Fibroblast of lung (primary cell): ENCODE measurements at regions not wholly inside any gene's neighbourhood (a gene's known extent, or its start where the extent isn't known, plus 50 kb on each side); places are given as distances from the start of the nearest gene placed in this dataset.

Experiments
- DNase-seq, 2 donors: peaks; one replicate each; pipeline versions ENCODE4 v3.0.0 to v3.0.0-alpha.2; 2010; ENCODE audit warnings: low read depth in 2 of 2
- H2AFZ ChIP-seq: 2 replicates; pipeline ENCODE4 v1.5.1; 2012; ENCODE audit warnings: low read length, control low read depth, inconsistent platforms
- H3K27ac ChIP-seq: 2 replicates; pipeline ENCODE4 v1.5.1; 2011; ENCODE audit warnings: low read length, control low read depth; ENCODE audit not compliant: insufficient read depth
- H3K27me3 ChIP-seq: 2 replicates; pipeline ENCODE4 v1.5.1; 2011; ENCODE audit warnings: mild to moderate bottlenecking, low read length; ENCODE audit not compliant: control insufficient read depth, insufficient read depth
- H3K36me3 ChIP-seq: 2 replicates; pipeline ENCODE4 v1.5.1; 2011; ENCODE audit warnings: low read length; ENCODE audit not compliant: control insufficient read depth, insufficient read depth
- H3K4me1 ChIP-seq: 2 replicates; pipeline ENCODE4 v1.5.1; 2011; ENCODE audit warnings: low read length; ENCODE audit not compliant: control insufficient read depth, insufficient read depth; ENCODE audit errors: extremely low read depth
- H3K4me2 ChIP-seq: 2 replicates; pipeline ENCODE4 v1.5.1; 2011; ENCODE audit warnings: low read length, control low read depth; ENCODE audit not compliant: insufficient read depth; ENCODE audit errors: extremely low read depth
- H3K4me3 ChIP-seq, 4 experiments: fragments of 200-600 bp in 1 of 4; sonication (generic) in 1 of 4; replicated peaks in 1 of 4; 2 replicates each; pipeline ENCODE4 v1.5.1; 2011 to 2016; ENCODE audit warnings: low read length in 4 of 4, low read depth in 3 of 4, mild to moderate bottlenecking in 3 of 4, control low read depth in 2 of 4, inconsistent platforms in 1 of 4, mixed read lengths in 1 of 4; ENCODE audit not compliant: insufficient read depth in 1 of 4; ENCODE audit errors: control extremely low read depth in 1 of 4
- H3K79me2 ChIP-seq: 2 replicates; pipeline ENCODE4 v1.5.1; 2012; ENCODE audit warnings: mild to moderate bottlenecking, low read length, inconsistent platforms; ENCODE audit not compliant: control insufficient read depth, insufficient read depth
- H3K9ac ChIP-seq: 2 replicates; pipeline ENCODE4 v1.5.1; 2011; ENCODE audit warnings: mild to moderate bottlenecking, low read length, control low read depth; ENCODE audit not compliant: insufficient read depth
- H3K9me3 ChIP-seq: 2 replicates; pipeline ENCODE4 v1.5.1; 2012; ENCODE audit warnings: low read depth, low read length; ENCODE audit not compliant: control insufficient read depth, insufficient read depth
- H4K20me1 ChIP-seq: 2 replicates; pipeline ENCODE4 v1.5.1; 2011; ENCODE audit warnings: low read length; ENCODE audit not compliant: control insufficient read depth, insufficient read depth; ENCODE audit errors: extremely low read depth
- EZH2 ChIP-seq: IDR thresholded peaks from 2 replicates; pipeline ENCODE4 v1.5.1; 2012; ENCODE audit warnings: low read length, control low read depth, mild to moderate bottlenecking; ENCODE audit errors: missing control alignments
- TF ChIP-seq, protein P1 (sequence below), 2 donors: IDR thresholded peaks in 1 of 2; conservative IDR thresholded peaks in 1 of 2; 1 replicate in 1 of 2; 2 replicates in 1 of 2; pipeline ENCODE4 v1.5.1; 2011 to 2012; ENCODE audit warnings: low read length in 2 of 2, control low read depth in 1 of 2, inconsistent platforms in 1 of 2, low read depth in 1 of 2, mild to moderate bottlenecking in 1 of 2

DNA sequence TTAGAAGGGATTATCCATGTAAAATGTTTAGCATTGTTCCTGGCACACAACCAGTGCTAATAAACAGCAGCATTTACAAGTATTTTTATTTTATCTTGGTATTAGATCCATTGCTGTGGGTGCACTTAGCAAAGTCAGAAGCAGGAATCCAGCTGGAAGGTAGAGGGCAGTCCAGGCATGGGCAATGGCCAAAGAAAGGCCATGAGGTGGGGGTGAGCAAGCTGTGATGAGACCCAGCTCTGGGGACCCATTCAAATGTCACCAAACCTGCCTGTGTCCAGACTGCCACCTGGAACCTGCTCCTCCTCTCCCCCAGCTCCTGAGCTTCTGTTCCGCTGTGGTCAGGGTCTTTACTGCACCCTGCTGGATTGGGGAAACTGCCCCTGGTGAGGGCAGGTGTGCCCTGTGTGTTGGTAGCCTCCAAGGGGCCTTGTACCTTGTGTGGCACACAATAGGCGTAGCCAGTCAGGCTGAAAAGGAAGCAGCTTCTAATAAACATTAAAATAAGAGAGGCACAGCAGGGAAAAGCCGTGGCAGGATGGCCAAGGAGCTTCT lies 118.0 kb upstream of the CRHR1 start:
- DNase-seq, result no peak
- H3K27me3 ChIP-seq, result peaks cover 6% of the 10 kb centered on the region
- H3K4me1 ChIP-seq, result no peaks in the 10 kb centered on the region
- no peaks in the 10 kb centered on the region for H3K9me3 ChIP-seq
- H3K27ac ChIP-seq, result no peak overlapping the region
- TF ChIP-seq EZH2, result no peak
- TF ChIP-seq, protein P1, sequence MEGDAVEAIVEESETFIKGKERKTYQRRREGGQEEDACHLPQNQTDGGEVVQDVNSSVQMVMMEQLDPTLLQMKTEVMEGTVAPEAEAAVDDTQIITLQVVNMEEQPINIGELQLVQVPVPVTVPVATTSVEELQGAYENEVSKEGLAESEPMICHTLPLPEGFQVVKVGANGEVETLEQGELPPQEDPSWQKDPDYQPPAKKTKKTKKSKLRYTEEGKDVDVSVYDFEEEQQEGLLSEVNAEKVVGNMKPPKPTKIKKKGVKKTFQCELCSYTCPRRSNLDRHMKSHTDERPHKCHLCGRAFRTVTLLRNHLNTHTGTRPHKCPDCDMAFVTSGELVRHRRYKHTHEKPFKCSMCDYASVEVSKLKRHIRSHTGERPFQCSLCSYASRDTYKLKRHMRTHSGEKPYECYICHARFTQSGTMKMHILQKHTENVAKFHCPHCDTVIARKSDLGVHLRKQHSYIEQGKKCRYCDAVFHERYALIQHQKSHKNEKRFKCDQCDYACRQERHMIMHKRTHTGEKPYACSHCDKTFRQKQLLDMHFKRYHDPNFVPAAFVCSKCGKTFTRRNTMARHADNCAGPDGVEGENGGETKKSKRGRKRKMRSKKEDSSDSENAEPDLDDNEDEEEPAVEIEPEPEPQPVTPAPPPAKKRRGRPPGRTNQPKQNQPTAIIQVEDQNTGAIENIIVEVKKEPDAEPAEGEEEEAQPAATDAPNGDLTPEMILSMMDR (conservative IDR thresholded peaks at IDR 0.05 in 1 of 2, IDR thresholded peaks at IDR 0.05 in 1 of 2; ENCODE audit: low read depth in 1 of 2, low read length in 2 of 2), result no peak
- H3K4me3 ChIP-seq, result no peak overlapping the region
- no peak overlapping the region for H2AFZ ChIP-seq
- no peak overlapping the region for H3K9ac ChIP-seq
- H3K36me3 ChIP-seq, result no peaks in the 10 kb centered on the region
- H3K4me2 ChIP-seq, result no peak overlapping the region
- H4K20me1 ChIP-seq, result no peaks in the 10 kb centered on the region
- H3K79me2 ChIP-seq, result no peaks in the 10 kb centered on the region

GRCh38 chr17:45666641-45667040 lies 117.5 kb upstream of the CRHR1 start:
- no peaks in the 10 kb centered on the region for H4K20me1 ChIP-seq
- H3K79me2 ChIP-seq, result no peaks in the 10 kb centered on the region
- H3K4me1 ChIP-seq, result no peaks in the 10 kb centered on the region
- no peak overlapping the region for H3K9ac ChIP-seq
- no peak overlapping the region for H3K4me3 ChIP-seq
- no peaks in the 10 kb centered on the region for H3K9me3 ChIP-seq
- DNase-seq, result no peak
- H2AFZ ChIP-seq, result no peak overlapping the region
- no peak overlapping the region for H3K27ac ChIP-seq
- no peak overlapping the region for H3K4me2 ChIP-seq
- TF ChIP-seq, protein P1 (conservative IDR thresholded peaks at IDR 0.05 in 1 of 2, IDR thresholded peaks at IDR 0.05 in 1 of 2; ENCODE audit: low read depth in 1 of 2, low read length in 2 of 2), result no peak
- no peak for TF ChIP-seq EZH2
- H3K36me3 ChIP-seq, result no peaks in the 10 kb centered on the region
- H3K27me3 ChIP-seq, result peaks cover 6% of the 10 kb centered on the region

GRCh38 chr17:45667591-45668171 lies 116.4 kb upstream of the CRHR1 start:
- Histone ChIP-seq H3K9ac (no peak overlapping the region), H3K36me3 (no peaks in the 10 kb centered on the region), H3K27me3 (peaks cover 6% of the 10 kb centered on the region), H3K4me3 (no peak overlapping the region), H3K4me2 (no peak overlapping the region), H2AFZ (no peak overlapping the region), H4K20me1 (no peaks in the 10 kb centered on the region), H3K27ac (no peak overlapping the region), H3K79me2 (no peaks in the 10 kb centered on the region), H3K4me1 (no peaks in the 10 kb centered on the region), H3K9me3 (no peaks in the 10 kb centered on the region)
- TF ChIP-seq, protein P1 (conservative IDR thresholded peaks at IDR 0.05 in 1 of 2, IDR thresholded peaks at IDR 0.05 in 1 of 2; ENCODE audit: low read depth in 1 of 2, low read length in 2 of 2), result no peak
- TF ChIP-seq EZH2, result no peak
- DNase-seq, result no peak
